ENCODE measurements at regions not wholly inside any gene's neighbourhood (a gene's known extent, or its start where the extent isn't known, plus 50 kb on each side); places are given as distances from the start of the nearest gene placed in this dataset.
"Not testable (repeated sequence)": the region's sequence is repeated elsewhere in the genome, so short reads cannot be mapped to it uniquely, and the experiment has no call there.

DNA sequence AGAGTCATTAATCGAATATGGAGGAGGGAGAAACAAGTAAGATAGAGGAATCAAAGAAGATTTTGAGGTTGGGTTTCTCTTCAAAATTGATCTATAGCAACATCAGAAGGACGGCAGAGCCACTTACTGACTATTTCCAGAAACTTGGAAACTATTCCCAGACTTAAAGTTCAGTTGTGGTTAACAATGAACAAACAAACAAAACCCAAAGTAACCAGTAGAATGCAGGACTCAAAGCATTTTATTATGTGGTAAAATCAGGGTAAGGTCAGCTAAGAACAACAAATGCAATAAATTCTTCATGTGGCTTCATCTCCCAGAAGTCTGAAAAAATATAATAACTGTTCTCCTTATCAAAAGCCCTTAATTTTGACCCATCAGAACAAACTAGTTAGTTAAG lies 54.9 kb upstream of the OSMR start:
- ATAC-seq (no peak), DNase-seq (no peak)

DNA sequence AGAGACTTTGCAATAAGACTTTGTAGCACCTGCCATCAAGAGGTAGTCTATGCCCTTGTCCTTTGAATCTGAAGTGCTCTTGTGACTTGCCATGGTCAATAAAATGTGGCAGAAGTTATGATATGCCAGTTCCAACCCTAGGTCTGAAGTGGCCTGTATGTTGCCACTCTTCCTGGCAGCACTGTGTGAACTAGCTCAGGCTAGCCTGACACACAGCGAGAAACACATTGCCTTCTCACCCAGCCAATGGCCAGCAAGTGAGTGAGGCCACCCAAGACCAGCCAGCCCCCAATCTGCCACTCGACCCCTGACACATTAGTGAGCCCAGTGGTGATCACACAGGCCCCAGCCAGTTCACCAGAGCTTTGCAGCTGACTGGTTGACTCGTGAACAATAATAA lies 52.7 kb upstream of the OSMR start:
- ATAC-seq (no peak), DNase-seq (no peak)

DNA sequence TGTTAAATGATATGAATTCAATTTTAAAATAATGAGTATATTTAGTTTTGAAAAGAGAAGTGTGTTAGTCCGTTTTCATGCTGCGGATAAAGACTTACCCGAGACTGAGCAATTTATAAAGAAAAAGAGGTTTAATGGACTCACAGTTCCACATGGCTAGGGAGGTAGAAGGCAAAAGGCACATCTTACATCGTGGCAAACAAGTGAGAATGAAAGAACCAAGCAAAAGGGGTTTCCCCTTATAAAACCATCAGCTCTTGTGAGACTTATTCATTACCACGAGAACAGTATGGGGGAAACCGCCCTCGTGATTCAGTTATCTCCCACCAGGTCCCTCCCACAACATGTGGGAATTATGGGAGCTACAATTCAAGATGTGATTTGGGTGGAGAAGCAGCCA lies 51.8 kb upstream of the OSMR start:
- not testable (repeated sequence) for ATAC-seq, DNase-seq

DNA sequence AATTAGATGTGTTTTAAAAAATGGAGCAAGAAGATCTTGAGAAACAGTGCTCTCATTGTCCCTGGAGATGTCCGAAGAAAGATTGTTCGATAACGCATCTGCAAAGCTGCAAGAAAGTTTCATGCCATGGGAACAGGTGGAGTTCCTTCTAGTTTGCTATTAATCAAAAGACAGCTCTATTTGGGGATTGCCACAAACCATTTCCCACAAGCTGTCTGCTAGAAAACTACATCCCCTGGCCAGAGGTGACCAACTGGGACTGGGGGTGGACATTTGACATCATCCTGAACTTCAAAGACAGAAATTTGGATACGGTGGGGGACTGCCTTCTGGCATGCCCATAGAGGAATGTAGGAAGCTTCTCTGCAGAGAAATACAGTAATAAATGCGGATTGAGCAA lies 50.8 kb upstream of the OSMR start:
- DNase-seq (no peak), ATAC-seq (no peak)

DNA sequence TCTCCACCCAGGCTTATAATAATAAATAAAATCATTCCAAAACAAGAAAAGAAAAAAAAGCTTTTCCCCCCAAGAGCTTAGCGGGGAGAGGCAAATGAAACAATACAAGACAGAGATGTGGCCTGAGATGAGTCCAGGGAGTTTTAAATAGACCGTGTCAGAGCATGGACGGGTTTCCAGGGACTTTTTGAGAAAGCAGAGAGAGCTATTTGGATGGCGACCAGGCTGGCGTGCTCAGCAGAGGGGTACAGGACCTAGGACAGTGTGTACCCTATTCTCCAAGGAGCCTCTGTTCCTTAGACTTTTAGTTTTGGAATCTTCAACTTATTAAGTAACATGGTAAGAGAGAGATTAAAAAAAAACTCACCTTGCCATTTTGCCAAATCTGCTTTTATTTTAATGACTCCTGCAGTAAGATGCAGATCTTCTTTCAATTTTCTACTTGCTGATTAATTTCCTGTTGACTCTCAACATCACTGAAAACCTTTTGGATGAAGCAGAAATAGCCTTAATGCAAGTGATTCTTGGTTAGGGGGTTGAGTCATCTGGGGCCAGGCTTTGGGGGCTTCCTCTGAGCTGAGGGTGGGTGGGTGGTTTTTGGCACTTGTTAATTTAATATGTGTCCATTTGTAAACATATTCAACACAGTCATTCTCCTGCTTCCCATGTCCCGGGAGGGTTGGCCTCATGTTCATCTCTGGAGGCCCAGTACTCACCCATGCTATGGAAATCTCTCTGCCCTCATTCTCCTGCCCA lies 49.6 kb upstream of the OSMR start:
- peak; percentile 6 for DNase-seq
- peak; percentile 41 for ATAC-seq

Measured in stimulated activated naive CD8-positive, alpha-beta T cell treated with anti-CD3 and anti-CD28 coated beads, Interleukin-15, Interleukin-2, amounts not matched to agents 100 U/mL and 50 U/mL, for 24 hours (primary cell).